Thyroid gland (tissue), 4 donors: ENCODE measurements at regions not wholly inside any gene's neighbourhood (a gene's known extent, or its start where the extent isn't known, plus 50 kb on each side); places are given as distances from the start of the nearest gene placed in this dataset.

Experiments used
- CTCF ChIP-seq, 6 experiments: fragments of 200-600 bp in 3 of 6; fragments of 450-650 bp in 3 of 6; sonication (generic) in 3 of 6; IDR thresholded peaks; one replicate each; pipeline ENCODE4 v1.5.1; 2016 to 2019; ENCODE audit warnings: antibody characterized with exemption in 6 of 6, mild to moderate bottlenecking in 2 of 6, inconsistent platforms in 1 of 6, moderate library complexity in 1 of 6
- POLR2A ChIP-seq, 2 donors: fragments of 450-650 bp; IDR thresholded peaks; one replicate each; pipeline ENCODE4 v1.6.1; 2017; ENCODE audit warnings: antibody characterized with exemption in 2 of 2, mild to moderate bottlenecking in 2 of 2, moderate library complexity in 1 of 2

- TF ChIP-seq CTCF (IDR thresholded peaks at IDR 0.05) (no peak), POLR2A (IDR thresholded peaks at IDR 0.05) (no peak)
These were observed 513.5 kb upstream of the GBE1 start for GRCh38 chr3:82274897-82275296.
